A172 (cell line): ENCODE measurements at regions not wholly inside any gene's neighbourhood (a gene's known extent, or its start where the extent isn't known, plus 50 kb on each side); places are given as distances from the start of the nearest gene placed in this dataset.
"Not testable (repeated sequence)": the region's sequence is repeated elsewhere in the genome, so short reads cannot be mapped to it uniquely, and the experiment has no call there.

Experiments used
- DNase-seq: peaks from one replicate; pipeline ENCODE4 v3.0.0-alpha.2; 2015; ENCODE audit warnings: low spot score

DNA sequence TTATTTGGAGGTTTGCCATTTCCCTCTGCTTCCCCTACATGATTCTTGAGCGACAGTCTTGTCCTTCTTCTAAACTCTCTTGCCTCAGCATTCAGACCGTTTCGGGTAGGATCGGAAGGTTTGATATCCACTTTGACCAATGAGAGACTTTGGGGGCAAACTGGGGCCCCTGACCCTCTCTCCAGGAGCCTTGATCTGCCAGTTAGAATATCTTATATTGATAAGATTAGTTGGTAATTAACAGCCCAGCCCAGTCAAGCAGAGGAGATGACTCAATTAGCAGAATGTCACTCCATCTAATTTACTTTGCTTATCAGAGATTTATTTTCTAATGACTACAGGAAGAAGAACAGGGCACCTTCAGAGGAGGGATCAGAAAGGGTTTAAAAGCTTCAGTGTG, 532.8 kb downstream of the XYLT1 start:
- DNase-seq: no peak

DNA sequence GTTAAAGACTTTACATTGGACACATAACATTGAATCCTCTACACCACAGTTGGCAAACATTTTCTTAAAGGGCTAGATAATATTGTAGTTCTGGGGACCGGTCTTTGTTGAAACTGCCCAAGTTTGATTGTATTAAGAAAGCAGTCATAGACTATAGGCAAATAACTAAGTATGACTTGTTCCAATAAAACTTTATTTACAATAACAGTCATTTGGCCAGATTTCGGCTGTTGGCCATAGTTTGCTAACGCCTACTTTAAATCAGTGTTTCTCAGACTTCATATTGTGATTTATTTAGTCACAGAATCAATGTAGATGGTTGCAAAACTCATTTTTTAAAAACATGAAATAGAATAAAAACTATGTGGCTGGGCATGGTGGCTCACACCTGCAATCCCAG, 531.8 kb downstream of the XYLT1 start:
- DNase-seq: no peak

DNA sequence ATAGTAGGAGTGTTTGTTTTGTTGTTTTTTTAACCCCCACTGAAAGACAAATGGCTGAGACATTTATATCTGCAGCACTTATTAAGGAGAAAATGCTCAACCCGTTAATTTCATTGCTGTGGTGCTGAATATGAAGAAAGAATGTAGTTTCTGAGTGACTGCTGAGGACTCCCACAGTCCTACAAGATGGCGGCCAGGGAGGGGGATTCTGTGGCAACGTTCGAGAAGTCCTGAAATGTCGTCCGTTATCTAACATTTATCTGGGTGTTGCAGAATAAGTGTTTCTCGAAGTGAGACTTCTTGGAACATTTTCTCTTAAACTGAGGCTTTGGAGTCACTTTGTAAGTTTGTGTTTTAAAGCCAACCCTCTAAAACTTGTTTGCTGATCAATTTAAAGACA, 530.4 kb downstream of the XYLT1 start:
- no peak for DNase-seq

DNA sequence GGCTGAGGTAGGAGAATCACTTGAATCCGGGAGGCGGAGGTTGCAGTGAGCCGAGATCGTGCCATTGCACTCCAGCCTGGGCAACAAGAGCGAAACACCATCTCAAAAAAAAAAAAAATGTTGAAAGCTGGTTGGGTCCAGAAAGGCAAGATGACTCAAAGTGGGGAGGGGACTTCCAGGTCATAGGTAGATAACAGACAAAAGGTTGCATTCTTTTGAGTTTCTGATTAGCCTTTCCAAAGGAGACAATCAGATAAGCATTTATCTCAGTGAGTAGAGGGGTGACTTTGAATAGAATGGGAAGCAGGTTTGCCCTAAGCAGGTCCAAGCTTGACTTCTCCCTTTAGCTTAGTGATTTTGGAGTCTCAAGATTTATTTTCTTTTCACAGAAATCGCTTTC, 527.9 kb downstream of the XYLT1 start:
- not testable (repeated sequence) for DNase-seq

DNA sequence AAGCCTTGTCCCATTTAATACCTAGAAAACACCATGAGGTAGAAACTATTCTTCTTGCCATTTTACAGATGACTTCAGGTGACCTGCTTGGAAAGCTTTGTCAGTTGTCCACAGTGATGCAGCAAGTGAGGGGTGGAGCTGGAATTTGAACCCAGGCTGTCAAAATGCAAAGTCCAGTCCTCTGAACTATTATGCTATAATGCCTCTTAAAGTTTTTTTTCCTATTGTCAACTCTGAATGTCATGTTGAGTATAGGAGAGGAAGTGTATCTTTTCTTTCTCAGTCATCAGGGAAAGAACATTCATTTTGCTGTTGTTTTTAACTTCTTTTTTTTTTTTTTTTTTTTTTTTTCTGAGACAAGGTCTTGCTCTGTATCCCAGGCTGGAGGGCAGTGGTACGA, 525.6 kb downstream of the XYLT1 start:
- no peak for DNase-seq

DNA sequence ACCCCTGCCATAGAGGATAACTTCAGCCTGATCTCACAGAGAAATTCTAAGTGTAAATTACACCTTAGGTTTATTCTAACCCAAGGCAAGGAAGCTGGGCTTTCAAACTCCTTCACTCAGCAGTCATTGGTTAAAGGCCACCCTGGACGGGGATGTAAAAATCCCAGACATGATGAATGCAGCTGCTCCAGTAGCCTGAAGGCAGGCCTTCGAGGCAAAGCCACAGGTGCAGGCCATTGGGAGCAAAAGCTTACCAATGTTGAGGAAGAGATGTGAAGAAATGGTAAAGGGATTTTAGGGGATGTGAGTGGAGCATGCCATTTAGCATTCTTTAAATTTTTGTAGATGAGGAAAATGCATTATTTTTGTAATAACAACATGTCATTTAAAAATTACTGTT, 514.4 kb downstream of the XYLT1 start:
- no peak for DNase-seq

GRCh38 chr16:16960785-16961184, 510.0 kb downstream of the XYLT1 start:
- DNase-seq: no peak

GRCh38 chr16:16966439-16966838, 504.3 kb downstream of the XYLT1 start:
- no peak for DNase-seq

DNA sequence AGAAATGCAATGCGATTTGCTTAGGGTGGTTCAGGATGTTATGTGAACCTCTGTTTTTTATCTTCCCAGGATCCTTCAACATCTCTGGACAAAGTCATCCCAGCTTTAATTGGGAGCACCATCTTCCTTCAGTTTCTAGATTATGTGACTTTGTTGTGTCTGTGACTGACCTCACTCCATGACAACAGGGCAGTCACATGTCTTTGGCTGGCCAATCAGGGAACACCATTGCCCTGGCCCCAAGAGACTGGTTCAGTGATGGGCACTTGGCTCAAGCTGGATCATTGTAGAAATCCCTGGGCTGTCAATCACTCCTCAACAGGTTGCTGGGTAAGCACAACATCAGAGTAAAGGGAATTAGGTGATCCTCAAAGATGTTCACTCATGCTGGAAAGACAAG, 499.7 kb downstream of the XYLT1 start:
- DNase-seq: no peak

GRCh38 chr16:16972831-16973230, 497.9 kb downstream of the XYLT1 start:
- DNase-seq: no peak

DNA sequence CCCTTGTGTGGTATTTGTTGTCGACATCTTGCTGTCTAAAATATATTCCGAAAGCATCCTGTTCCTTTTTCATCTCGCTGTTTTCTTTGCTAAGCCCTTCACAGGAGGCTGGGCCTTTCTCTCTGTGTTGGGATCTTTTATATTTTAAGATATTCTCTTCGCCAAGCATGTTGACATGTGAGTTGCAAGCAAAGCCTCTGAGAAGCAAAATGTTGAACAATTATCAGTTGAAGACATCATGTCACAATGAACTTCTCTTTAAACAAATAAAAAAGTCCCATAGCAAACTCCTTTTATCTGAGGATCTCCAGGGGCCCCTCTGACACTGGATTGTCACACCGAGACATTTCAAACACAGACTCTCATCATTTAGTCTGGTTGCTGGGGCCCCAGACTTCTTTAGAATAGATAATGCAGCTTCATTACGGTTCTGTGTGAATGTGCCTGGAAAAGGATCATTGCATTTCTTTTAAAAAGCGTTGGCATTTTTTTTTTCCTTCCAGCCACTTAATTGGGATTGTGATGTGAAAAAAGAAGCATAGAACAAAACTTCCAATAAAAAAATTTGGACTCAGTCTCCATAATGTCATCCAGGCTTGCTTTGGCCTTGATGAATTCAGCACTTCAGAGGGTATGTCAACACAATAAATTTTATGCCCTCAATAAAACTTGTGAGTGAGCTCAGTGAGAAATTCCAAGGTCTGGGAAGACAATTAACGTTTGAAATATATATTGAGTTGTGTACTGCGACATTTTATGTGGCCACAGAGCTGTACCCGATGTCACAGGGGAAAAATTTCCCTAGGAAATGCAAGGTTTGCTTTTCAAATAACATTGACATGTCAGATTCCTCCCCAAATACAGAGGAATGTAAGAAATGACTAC, 496.8 kb downstream of the XYLT1 start:
- no peak for DNase-seq

GRCh38 chr16:16982614-16983013, 488.1 kb downstream of the XYLT1 start:
- DNase-seq: no peak

- DNase-seq: no peak
These were observed 487.2 kb downstream of the XYLT1 start for GRCh38 chr16:16983582-16983981.

GRCh38 chr16:16984091-16984490, 486.7 kb downstream of the XYLT1 start:
- DNase-seq: not testable (repeated sequence)

DNA sequence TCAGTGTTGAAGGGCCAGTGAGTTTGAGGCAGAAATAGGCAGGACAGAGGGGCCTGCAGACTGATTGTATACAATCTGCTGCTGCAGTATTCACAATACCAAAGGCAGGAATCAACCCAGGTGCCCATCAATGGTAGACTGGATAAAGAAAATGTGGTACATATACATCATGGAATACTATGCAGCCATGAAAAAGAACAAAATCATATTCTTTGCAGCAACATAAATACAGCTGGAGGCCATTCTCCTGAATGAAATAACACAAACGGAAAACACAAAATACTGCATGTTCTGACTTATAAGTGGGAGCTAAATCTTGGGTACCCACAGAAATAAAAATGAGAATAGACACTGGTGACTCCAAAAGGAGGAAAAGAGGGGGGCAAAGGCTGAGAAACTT, 485.1 kb downstream of the XYLT1 start:
- DNase-seq: no peak

- DNase-seq: no peak
These were observed 481.8 kb downstream of the XYLT1 start for GRCh38 chr16:16988963-16989362.

GRCh38 chr16:16989368-16989767, 481.4 kb downstream of the XYLT1 start:
- no peak for DNase-seq

DNA sequence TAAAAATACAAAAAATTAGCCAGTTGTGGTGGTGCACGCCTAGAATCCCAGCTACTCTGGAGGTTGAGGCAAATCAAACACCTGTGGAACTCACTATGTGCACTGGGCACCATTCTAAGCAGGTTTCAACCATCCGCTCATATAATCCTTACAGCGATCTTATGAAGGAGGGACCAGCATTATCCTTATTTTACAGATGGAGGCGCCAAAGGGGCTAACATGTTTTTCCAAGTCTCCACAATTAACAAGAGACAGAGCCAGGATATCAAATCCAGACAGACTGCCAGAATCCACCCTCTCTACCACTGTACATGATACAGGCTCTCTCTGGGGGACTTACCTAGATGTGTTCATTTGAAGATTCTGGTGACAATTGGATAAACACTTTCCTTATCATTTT, 479.0 kb downstream of the XYLT1 start:
- DNase-seq: no peak

DNA sequence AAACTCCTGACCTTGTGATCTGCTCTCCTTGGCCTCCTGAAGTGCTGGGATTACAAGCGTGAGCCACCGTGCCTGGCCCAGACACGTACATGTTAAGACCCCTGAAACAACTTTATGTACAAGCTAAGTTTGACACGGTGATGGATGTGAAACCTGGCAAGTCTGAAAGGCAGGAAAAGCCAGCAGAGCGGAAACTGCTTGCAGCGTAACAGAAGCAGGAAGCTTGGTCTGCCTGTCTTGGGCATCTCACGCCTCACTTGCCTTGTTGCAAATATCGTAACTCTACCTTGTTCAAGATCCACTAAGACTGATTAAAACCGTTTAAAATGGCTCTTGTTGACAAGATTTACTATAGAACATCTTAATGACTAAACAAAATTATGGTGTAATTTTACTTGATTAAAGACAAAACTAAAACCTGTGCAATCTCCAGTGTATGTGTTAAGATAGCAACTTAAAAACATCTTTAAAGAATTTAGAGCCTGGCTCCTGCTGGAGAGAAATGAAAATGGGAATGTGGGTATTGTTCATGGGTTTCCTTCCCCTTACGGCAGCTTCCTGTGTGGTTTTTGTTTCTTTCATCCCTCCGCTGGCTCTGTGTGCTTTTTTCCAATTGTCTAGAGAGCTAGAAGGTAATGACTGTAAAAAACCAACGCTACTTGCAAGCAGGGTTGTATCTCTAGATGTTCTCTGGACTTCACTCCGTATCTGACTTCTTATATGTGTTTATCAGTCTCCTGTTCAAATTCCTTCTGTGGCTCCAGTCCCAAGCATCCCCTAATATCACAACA, 477.6 kb downstream of the XYLT1 start:
- DNase-seq: no peak

- no peak for DNase-seq
These were observed 475.9 kb downstream of the XYLT1 start for GRCh38 chr16:16994831-16995230.

GRCh38 chr16:16996827-16997226, 473.9 kb downstream of the XYLT1 start:
- DNase-seq: no peak

GRCh38 chr16:16997349-16997748, 473.4 kb downstream of the XYLT1 start:
- no peak for DNase-seq

DNA sequence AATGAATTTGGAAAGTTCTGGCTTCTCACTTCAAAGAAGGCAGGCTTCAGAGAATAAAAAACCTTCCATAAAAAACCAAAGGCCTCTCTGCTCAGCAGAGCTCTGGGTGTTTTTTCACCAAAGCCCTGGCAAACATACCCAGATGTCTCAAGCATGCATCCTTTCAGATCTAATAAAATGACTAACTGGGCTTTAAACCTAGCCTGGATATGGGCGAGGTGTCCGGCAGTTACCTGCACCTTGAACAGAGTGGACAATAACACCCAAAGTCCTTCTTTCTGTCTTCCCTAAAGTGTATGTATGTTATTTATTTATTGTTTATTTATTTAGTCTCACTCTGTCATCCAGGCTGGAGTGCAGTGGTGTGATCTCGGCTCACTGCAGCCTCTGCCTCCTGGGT, 469.3 kb downstream of the XYLT1 start:
- DNase-seq: no peak
